ENCODE measurements at regions not wholly inside any gene's neighbourhood (a gene's known extent, or its start where the extent isn't known, plus 50 kb on each side); places are given as distances from the start of the nearest gene placed in this dataset.

DNA sequence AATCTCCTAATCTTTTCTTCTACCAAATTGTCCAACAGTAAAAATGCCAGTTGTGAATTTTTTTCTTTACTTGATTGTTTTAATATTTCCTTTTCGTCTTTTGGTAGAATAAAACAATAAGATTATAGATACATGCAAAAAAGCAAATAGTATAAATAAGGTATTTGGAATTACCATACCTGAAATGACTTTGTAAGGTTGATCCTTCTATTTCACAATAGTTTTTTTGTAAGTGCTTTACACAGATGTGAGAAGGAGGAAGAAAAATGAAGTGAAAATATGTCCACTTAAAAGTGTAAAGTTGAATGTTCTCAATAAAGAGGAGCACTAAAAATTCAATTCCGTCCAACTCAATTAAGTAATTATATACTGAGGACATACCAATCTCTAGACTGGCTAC lies 457.6 kb downstream of the UTRN start:
- H3K27ac ChIP-seq = no peak overlapping the region
- TF ChIP-seq CTCF (conservative IDR thresholded peaks at IDR 0.05) = no peak

DNA sequence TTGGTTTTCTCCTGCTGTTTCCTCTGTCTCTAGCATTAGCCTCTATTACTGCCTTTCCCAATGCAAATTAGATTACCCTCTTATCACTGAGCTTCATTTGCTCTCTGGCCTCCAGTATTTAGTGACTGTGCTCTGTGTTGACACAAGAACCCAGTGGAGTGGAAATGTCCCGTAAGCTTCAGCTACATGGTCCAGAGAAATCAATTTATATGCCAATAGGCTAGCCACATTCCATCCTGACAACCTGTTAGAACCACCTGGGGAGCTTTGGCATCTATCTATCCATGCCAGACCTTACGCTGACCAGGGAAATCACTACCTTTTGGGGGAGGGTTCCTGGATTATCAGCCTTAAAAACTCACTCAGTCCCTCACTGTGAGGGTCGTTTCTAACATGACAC lies 459.6 kb downstream of the UTRN start:
- no peak overlapping the region for H3K27ac ChIP-seq
- no peak for TF ChIP-seq CTCF (conservative IDR thresholded peaks at IDR 0.05)

DNA sequence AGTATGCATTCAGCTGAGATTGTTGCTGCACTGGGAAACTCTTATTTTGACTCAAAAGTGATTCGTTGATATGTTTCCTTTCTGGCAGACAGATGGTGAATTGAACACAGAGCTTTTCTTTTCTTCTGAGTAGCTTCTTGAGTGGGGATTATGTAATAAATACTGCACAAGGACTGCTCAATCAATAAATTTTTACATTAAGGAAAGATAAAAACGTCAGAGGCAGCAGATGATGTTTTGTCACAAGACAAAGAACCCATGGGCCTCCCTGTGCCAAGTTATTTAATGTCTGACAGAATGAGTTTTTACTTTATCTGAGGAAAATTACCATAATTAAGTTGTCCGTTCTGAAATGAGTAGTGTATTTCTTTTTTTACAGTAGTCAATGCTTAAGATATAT lies 460.3 kb downstream of the UTRN start:
- no peak for TF ChIP-seq CTCF (conservative IDR thresholded peaks at IDR 0.05)
- no peak overlapping the region for H3K27ac ChIP-seq

DNA sequence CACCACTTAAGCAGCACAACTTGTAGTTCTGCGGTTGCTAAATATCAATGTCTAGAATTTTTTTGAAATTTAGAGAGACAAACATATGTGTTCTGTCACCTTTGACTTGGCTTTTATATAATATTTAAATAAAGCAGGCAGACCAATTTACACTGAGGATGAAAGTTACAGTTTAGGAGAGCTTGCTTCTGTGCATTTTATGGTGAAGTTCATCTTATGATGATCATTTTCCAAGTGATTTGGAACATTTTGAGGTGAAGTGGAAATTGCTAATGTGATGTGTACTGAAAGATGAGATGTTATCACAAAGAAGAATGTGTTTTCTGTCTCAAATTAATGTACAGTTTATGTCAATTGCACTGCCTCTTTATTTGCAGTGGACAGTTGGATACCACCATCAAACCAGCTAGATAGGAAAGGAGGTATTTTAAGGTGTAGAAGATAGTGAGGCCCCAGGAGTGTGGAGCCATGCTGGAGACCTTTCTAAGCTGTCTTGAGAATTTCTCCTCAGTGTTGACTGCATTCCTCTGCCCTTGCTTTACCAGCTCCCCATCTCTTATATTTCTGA lies 461.9 kb downstream of the UTRN start:
- no peak for TF ChIP-seq CTCF (conservative IDR thresholded peaks at IDR 0.05)

GRCh38 chr6:144749263-144749662 lies 464.1 kb downstream of the UTRN start:
- no peak overlapping the region for H3K27ac ChIP-seq
- no peak for TF ChIP-seq CTCF (conservative IDR thresholded peaks at IDR 0.05)

More for the DNA sequence above, 461.9 kb downstream of the UTRN start:
- no peak overlapping the region for H3K27ac ChIP-seq

DNA sequence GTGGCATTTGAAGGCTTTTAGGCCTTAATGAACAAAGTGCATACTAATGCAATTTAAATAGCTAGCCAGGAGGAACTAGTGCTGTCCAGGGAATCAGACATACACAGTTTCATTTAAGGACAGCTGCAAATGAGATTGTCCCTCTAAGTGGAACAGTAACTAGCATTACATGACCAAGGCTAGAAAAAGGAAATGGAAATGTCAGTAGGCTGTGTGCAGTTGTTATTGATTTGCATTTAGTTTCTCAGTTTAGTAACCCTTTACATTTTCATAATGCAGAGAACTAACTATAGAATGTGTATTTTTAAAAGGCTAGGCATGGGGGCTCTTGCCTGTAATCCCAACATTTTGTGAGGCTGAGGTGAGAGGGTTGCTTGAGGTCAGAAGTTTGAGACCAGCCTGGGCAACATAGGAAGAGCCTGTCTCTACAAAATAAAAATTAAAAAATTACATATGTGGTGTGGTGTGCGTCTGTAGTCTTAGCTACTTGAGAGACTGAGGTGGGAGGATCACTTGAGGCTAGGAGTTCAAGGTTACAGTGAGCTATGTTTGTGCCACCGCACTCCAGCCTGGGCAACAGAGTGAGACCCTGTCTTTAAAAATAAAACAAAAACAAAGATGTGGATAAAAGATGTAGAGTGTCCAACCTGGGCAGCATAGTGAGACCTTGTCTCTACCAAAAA lies 468.0 kb downstream of the UTRN start:
- no peak for TF ChIP-seq CTCF (conservative IDR thresholded peaks at IDR 0.05)
- H3K27ac ChIP-seq = no peak overlapping the region

- TF ChIP-seq CTCF (conservative IDR thresholded peaks at IDR 0.05) = no peak
- peak overlapping the region; percentile 39 for H3K27ac ChIP-seq
These were observed 471.3 kb downstream of the UTRN start for GRCh38 chr6:144756469-144756868.

Data from VCaP (cell line).